ENCODE measurements at regions not wholly inside any gene's neighbourhood (a gene's known extent, or its start where the extent isn't known, plus 50 kb on each side); places are given as distances from the start of the nearest gene placed in this dataset.

DNA sequence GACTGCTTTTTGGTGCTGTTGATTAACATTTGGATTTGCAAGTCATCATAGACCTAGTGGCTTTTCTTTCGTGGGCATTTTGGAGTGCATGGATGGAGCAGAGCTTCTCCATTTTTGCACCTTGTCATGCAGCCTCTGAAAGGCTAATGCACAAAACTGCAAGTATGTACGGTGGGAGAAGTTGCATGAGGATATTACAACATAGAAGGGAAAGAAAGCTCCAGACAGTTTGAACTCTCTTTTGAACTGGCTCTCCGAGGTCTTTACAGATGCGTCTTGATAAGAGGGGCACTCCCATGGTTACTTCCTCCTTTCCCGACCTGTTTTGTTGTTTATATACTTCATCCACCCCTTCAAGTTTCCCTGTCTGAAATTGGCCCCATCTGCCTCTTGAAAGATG lies 147.1 kb upstream of the GBE1 start:
- TF ChIP-seq, protein P1, sequence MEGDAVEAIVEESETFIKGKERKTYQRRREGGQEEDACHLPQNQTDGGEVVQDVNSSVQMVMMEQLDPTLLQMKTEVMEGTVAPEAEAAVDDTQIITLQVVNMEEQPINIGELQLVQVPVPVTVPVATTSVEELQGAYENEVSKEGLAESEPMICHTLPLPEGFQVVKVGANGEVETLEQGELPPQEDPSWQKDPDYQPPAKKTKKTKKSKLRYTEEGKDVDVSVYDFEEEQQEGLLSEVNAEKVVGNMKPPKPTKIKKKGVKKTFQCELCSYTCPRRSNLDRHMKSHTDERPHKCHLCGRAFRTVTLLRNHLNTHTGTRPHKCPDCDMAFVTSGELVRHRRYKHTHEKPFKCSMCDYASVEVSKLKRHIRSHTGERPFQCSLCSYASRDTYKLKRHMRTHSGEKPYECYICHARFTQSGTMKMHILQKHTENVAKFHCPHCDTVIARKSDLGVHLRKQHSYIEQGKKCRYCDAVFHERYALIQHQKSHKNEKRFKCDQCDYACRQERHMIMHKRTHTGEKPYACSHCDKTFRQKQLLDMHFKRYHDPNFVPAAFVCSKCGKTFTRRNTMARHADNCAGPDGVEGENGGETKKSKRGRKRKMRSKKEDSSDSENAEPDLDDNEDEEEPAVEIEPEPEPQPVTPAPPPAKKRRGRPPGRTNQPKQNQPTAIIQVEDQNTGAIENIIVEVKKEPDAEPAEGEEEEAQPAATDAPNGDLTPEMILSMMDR (IDR thresholded peaks at IDR 0.05), result no peak
- no peak overlapping the region for H3K4me3 Mint-ChIP-seq (ENCODE audit: unreplicated experiment)
- H3K27ac Mint-ChIP-seq (ENCODE audit: unreplicated experiment), result no peak overlapping the region
- no peak for DNase-seq (ENCODE audit: low spot score)
- H3K27me3 Mint-ChIP-seq (ENCODE audit: low read depth), result no peaks in the 10 kb centered on the region
- no peaks in the 10 kb centered on the region for H3K36me3 Mint-ChIP-seq (ENCODE audit: low read depth)
- no peaks in the 10 kb centered on the region for H3K4me1 Mint-ChIP-seq (ENCODE audit: low read depth)
- H3K9me3 Mint-ChIP-seq (ENCODE audit: low read depth), result no peaks in the 10 kb centered on the region

DNA sequence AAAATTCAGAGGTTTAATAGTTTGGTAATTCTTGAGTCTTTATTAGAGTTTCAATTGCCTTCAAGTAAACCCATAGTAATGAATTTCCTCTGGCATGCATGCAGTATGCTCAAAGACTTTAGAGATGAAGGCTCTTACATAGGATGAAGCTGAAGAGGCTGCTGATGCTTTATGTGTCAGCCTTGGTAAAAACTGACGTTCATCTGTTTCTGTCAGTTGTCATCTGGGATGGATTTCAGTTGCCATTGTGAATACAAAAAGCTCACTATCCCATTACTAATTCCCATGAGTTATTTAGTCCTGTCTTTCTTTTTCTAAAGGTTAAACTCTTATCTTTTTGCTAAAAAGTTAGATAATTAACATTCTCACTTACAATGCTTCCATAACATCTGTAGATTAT lies 136.9 kb upstream of the GBE1 start:
- no peaks in the 10 kb centered on the region for H3K9me3 Mint-ChIP-seq (ENCODE audit: low read depth)
- no peak for DNase-seq (ENCODE audit: low spot score)
- TF ChIP-seq, protein P1 (IDR thresholded peaks at IDR 0.05), result no peak
- H3K36me3 Mint-ChIP-seq (ENCODE audit: low read depth), result no peaks in the 10 kb centered on the region
- H3K27ac Mint-ChIP-seq (ENCODE audit: unreplicated experiment), result no peak overlapping the region
- no peaks in the 10 kb centered on the region for H3K27me3 Mint-ChIP-seq (ENCODE audit: low read depth)
- H3K4me1 Mint-ChIP-seq (ENCODE audit: low read depth), result no peaks in the 10 kb centered on the region
- no peak overlapping the region for H3K4me3 Mint-ChIP-seq (ENCODE audit: unreplicated experiment)

DNA sequence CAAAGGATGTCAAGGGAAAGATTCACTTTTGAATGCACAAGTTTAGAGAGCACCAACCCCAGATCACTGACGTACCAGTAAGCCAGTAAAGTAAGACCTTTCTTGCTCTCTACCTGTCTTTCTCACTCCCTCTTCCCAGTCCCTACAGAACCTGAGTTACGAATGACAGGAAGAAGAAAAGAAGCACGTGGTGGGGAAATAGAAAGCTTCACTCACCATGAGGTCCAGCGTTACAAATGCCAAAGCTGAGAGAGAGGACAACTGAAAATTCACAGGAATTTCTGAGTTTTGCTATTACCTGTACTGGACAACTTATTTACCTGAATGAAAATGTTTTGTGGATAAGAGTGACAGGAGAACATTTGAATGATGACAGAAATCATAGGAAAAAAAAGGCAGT lies 133.2 kb upstream of the GBE1 start:
- DNase-seq (ENCODE audit: low spot score), result no peak
- H3K4me1 Mint-ChIP-seq (ENCODE audit: low read depth), result no peaks in the 10 kb centered on the region
- H3K4me3 Mint-ChIP-seq (ENCODE audit: unreplicated experiment), result no peak overlapping the region
- no peaks in the 10 kb centered on the region for H3K27me3 Mint-ChIP-seq (ENCODE audit: low read depth)
- no peaks in the 10 kb centered on the region for H3K9me3 Mint-ChIP-seq (ENCODE audit: low read depth)
- H3K27ac Mint-ChIP-seq (ENCODE audit: unreplicated experiment), result no peak overlapping the region
- TF ChIP-seq, protein P1 (IDR thresholded peaks at IDR 0.05), result no peak
- H3K36me3 Mint-ChIP-seq (ENCODE audit: low read depth), result no peaks in the 10 kb centered on the region

DNA sequence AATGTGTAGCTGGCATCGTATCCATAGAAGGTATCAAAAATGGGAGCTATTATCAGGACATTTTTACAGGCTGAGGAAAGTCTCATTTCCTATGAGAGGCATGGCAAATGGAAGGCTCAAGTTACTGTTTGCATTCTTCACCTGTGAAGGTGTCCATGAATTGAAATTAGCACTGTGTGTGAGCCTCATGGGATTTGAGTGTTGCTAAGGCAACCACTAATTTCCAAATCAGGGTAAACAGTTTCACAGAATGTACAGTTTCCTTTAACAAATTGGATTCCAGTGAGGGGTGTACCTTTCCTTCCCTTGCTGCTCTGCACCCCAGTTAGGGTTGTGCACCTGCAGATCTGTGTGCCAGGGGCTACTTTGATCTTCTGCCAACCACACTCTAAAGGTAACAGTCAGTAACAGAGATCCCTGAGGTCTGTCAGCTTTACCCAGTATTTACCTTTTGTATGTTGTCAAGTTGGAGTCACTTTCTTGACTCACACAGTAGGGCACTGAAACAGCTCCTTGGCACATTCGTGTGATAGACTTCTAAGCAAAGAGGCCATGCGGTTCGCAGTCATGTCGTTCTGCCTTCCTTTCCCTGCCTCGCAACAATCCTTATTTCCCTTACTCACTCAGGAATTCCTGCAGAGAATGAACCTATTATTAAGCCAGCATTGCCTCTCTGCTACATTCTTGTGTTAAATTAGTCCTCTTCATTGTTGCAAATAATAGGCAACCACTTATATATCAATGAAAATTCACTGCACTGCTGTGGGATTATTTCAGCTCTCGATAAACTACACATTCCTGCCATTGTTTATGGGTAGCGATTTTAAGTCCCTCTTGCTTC lies 129.8 kb upstream of the GBE1 start:
- Mint-ChIP-seq H3K9me3 (ENCODE audit: low read depth) (no peaks in the 10 kb centered on the region), H3K4me3 (ENCODE audit: unreplicated experiment) (no peak overlapping the region), H3K4me1 (ENCODE audit: low read depth) (no peaks in the 10 kb centered on the region), H3K27ac (ENCODE audit: unreplicated experiment) (no peak overlapping the region), H3K27me3 (ENCODE audit: low read depth) (no peaks in the 10 kb centered on the region), H3K36me3 (ENCODE audit: low read depth) (no peaks in the 10 kb centered on the region)
- DNase-seq (ENCODE audit: low spot score), result no peak
- TF ChIP-seq, protein P1 (IDR thresholded peaks at IDR 0.05), result no peak

DNA sequence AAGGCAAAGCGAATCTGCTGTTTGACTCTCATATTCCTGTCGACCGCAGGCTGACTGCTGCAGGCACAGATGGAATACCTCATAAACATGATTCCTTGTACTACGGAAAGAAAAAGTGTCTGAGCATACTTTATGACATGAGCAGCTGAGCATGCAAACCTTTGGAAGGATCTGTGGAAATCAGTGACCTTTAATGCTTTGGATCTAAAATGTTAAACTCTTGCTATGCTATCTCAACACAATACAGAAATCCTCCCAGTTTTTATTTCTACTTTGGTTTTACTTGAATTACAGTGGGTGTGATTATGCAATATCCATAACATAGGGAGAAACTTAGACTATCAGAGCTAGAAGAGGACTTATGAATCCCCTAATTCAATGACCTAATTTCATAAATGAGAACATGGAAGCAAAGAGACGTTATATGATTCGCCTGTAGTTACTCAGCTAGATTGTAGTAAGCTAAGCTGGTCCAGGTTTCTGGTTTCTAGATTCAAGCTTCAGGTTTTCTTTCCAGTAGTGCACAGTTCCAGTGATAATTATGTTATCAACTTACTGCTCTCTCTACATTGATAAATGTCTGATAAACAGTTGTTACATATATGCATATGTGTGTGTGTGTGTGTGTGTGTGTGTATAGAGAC lies 127.6 kb upstream of the GBE1 start:
- TF ChIP-seq, protein P1 (IDR thresholded peaks at IDR 0.05), result no peak
- no peaks in the 10 kb centered on the region for H3K4me1 Mint-ChIP-seq (ENCODE audit: low read depth)
- H3K36me3 Mint-ChIP-seq (ENCODE audit: low read depth), result no peaks in the 10 kb centered on the region
- no peak overlapping the region for H3K27ac Mint-ChIP-seq (ENCODE audit: unreplicated experiment)
- H3K9me3 Mint-ChIP-seq (ENCODE audit: low read depth), result no peaks in the 10 kb centered on the region
- H3K27me3 Mint-ChIP-seq (ENCODE audit: low read depth), result no peaks in the 10 kb centered on the region
- no peak for DNase-seq (ENCODE audit: low spot score)
- no peak overlapping the region for H3K4me3 Mint-ChIP-seq (ENCODE audit: unreplicated experiment)
